ENCODE measurements at regions not wholly inside any gene's neighbourhood (a gene's known extent, or its start where the extent isn't known, plus 50 kb on each side); places are given as distances from the start of the nearest gene placed in this dataset.

DNA sequence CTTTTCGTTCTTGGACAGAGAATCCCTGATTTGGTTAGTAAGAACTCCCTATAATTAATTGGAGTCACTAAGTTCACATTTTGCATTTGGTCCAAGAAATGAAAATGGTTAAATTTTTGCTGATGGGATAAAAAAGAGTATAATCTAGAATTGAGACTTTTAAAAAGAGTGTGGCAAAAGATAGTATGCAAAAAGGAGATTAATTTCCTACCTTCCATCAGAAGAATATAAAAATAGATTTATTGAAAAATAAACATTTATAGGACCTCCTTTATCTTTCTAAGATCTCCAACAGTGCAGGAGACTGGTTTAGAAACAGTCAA is 105.5 kb upstream of the EEF1E1 start:
- H3K4me1 Mint-ChIP-seq (ENCODE audit: insufficient read depth, unreplicated experiment): no peaks in the 10 kb centered on the region
- no peaks in the 10 kb centered on the region for H3K36me3 Mint-ChIP-seq (ENCODE audit: insufficient read depth, unreplicated experiment)
- ChIA-PET CTCF (interaction anchor here (5.3 kb wide), 1 partner anchor 11 kb away, joined by 34 read pairs; no protein-coding TSS in a partner anchor), POLR2A (no interaction called here)
- intact Hi-C loops (cut with micrococcal nuclease): no loop called here
- no peak overlapping the region for H3K4me3 Mint-ChIP-seq (ENCODE audit: unreplicated experiment)
- no peak overlapping the region for H3K27ac Mint-ChIP-seq (ENCODE audit: low read depth, unreplicated experiment)
- no TSS peak for BruUV-seq (replicated peaks)
- no peaks in the 10 kb centered on the region for H3K27me3 Mint-ChIP-seq (ENCODE audit: insufficient read depth, unreplicated experiment)
- TF ChIP-seq, protein P1, sequence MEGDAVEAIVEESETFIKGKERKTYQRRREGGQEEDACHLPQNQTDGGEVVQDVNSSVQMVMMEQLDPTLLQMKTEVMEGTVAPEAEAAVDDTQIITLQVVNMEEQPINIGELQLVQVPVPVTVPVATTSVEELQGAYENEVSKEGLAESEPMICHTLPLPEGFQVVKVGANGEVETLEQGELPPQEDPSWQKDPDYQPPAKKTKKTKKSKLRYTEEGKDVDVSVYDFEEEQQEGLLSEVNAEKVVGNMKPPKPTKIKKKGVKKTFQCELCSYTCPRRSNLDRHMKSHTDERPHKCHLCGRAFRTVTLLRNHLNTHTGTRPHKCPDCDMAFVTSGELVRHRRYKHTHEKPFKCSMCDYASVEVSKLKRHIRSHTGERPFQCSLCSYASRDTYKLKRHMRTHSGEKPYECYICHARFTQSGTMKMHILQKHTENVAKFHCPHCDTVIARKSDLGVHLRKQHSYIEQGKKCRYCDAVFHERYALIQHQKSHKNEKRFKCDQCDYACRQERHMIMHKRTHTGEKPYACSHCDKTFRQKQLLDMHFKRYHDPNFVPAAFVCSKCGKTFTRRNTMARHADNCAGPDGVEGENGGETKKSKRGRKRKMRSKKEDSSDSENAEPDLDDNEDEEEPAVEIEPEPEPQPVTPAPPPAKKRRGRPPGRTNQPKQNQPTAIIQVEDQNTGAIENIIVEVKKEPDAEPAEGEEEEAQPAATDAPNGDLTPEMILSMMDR (IDR thresholded peaks at IDR 0.05; ENCODE audit: unreplicated experiment): no peak
- no peak for DNase-seq (ENCODE audit: unreplicated experiment)
- no peaks in the 10 kb centered on the region for H3K9me3 Mint-ChIP-seq (ENCODE audit: unreplicated experiment)

DNA sequence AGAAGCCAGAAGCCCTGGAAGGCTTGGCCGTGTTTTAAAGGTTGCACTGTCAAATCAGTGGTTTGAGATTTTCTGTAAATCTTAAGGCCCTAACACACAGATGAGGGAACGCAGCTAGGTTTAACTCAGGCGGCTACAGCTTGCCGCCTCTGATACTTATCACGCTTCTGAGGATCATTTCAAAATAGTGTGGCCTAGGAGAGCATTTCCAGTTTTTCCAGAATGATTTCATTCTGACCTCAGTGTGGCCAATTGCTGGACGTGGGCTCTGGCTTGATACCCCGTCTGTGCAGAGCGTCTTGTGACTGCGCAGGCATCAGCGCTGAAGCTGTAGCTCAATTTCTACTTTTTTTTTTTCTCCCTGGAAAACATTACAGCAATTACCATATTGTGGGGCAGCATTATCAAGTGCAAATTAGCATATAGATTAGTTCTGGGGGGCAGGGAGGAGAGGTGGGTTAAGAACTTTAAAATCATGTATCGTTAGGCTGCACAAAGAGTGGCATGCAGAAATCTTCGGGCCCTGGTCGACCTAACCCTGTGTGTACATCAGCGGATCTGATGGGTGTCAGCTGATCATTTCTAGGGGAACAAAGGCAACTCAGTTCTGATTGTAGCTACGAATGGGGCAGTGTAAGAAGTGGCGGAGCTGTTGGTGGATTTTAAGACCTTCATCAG is 105.0 kb upstream of the EEF1E1 start:
- intact Hi-C loops (cut with micrococcal nuclease): no loop called here
- CTCF ChIA-PET: interaction anchor here (0.6 to 5.3 kb wide), 2 partner anchors 11 to 13 kb away, joined by 3 to 34 read pairs; no protein-coding TSS in a partner anchor

GRCh38 chr6:8203337-8203736 is 101.0 kb upstream of the EEF1E1 start:
- no peak overlapping the region for H3K27ac Mint-ChIP-seq (ENCODE audit: low read depth, unreplicated experiment)
- no peak overlapping the region for H3K4me3 Mint-ChIP-seq (ENCODE audit: unreplicated experiment)
- TF ChIP-seq, protein P1 (IDR thresholded peaks at IDR 0.05; ENCODE audit: unreplicated experiment): no peak
- no peaks in the 10 kb centered on the region for H3K27me3 Mint-ChIP-seq (ENCODE audit: insufficient read depth, unreplicated experiment)
- no TSS peak for BruUV-seq (replicated peaks)
- CTCF ChIA-PET: interaction anchor here (0.6 to 4.1 kb wide), 3 partner anchors 16 to 210 kb away, joined by 3 to 25 read pairs (median 3); no protein-coding TSS in a partner anchor
- intact Hi-C loops (cut with micrococcal nuclease): no loop called here
- POLR2A ChIA-PET: no interaction called here
- H3K4me1 Mint-ChIP-seq (ENCODE audit: insufficient read depth, unreplicated experiment): no peaks in the 10 kb centered on the region
- no peaks in the 10 kb centered on the region for H3K9me3 Mint-ChIP-seq (ENCODE audit: unreplicated experiment)
- no peaks in the 10 kb centered on the region for H3K36me3 Mint-ChIP-seq (ENCODE audit: insufficient read depth, unreplicated experiment)
- DNase-seq (ENCODE audit: unreplicated experiment): no peak

More for the DNA sequence above, 105.0 kb upstream of the EEF1E1 start:
- no peak for DNase-seq (ENCODE audit: unreplicated experiment)
- no peaks in the 10 kb centered on the region for H3K9me3 Mint-ChIP-seq (ENCODE audit: unreplicated experiment)
- H3K36me3 Mint-ChIP-seq (ENCODE audit: insufficient read depth, unreplicated experiment): no peaks in the 10 kb centered on the region
- no TSS peak for BruUV-seq (replicated peaks)
- no peaks in the 10 kb centered on the region for H3K4me1 Mint-ChIP-seq (ENCODE audit: insufficient read depth, unreplicated experiment)
- POLR2A ChIA-PET: no interaction called here
- TF ChIP-seq, protein P1 (IDR thresholded peaks at IDR 0.05; ENCODE audit: unreplicated experiment): no peak
- H3K4me3 Mint-ChIP-seq (ENCODE audit: unreplicated experiment): no peak overlapping the region
- no peak overlapping the region for H3K27ac Mint-ChIP-seq (ENCODE audit: low read depth, unreplicated experiment)
- H3K27me3 Mint-ChIP-seq (ENCODE audit: insufficient read depth, unreplicated experiment): no peaks in the 10 kb centered on the region

DNA sequence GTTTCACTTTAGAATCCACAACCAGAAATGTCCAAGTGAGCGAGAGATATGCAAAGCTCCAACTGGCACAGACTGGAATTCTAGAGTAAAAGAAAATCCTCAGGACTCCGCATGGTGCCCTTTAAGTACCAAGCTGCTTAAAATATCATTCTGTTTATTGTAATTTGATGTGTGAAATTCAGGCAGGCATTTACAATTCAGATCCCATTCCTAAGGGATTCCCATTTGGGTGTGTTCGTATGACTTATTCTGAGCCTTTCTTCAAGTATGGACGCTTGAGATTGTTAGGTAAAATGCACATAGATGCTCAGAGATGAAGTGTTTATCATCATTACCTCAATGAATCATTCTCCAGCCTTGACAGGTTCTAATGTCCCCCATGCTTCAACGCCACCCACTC is 99.3 kb upstream of the EEF1E1 start:
- Mint-ChIP-seq H3K36me3 (ENCODE audit: insufficient read depth, unreplicated experiment) (no peaks in the 10 kb centered on the region), H3K4me1 (ENCODE audit: insufficient read depth, unreplicated experiment) (no peaks in the 10 kb centered on the region), H3K9me3 (ENCODE audit: unreplicated experiment) (no peaks in the 10 kb centered on the region), H3K4me3 (ENCODE audit: unreplicated experiment) (no peak overlapping the region), H3K27ac (ENCODE audit: low read depth, unreplicated experiment) (no peak overlapping the region), H3K27me3 (ENCODE audit: insufficient read depth, unreplicated experiment) (no peaks in the 10 kb centered on the region)
- CTCF ChIA-PET: interaction anchor here (4.1 kb wide), 1 partner anchor 18 kb away, joined by 25 read pairs; no protein-coding TSS in a partner anchor
- POLR2A ChIA-PET: no interaction called here
- TF ChIP-seq, protein P1 (IDR thresholded peaks at IDR 0.05; ENCODE audit: unreplicated experiment): no peak
- no TSS peak for BruUV-seq (replicated peaks)
- no peak for DNase-seq (ENCODE audit: unreplicated experiment)
- intact Hi-C loops (cut with micrococcal nuclease): no loop called here

Measured in MCF 10A (cell line).